ENCODE measurements at regions not wholly inside any gene's neighbourhood (a gene's known extent, or its start where the extent isn't known, plus 50 kb on each side); places are given as distances from the start of the nearest gene placed in this dataset.

DNA sequence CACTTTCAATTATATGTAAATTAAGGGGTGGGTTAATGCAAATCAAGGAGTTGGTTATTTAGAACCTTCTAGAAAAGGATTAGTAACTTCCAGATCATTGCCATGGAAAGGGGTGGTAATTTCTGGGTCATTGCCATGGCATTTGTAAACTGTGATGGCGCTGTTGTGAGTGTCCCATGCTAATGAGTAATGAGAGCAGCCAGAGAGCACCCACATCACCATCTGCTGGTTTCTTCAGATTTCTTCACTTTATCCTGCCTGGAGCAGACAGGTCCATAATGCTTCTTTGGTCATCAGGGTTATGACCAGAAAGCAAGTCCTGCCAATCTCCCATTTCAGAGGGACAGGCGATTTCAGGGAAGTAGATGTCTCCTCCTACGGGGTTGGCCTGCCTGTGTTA is 311.3 kb upstream of the CNR1 start:
- TF ChIP-seq, protein P1, sequence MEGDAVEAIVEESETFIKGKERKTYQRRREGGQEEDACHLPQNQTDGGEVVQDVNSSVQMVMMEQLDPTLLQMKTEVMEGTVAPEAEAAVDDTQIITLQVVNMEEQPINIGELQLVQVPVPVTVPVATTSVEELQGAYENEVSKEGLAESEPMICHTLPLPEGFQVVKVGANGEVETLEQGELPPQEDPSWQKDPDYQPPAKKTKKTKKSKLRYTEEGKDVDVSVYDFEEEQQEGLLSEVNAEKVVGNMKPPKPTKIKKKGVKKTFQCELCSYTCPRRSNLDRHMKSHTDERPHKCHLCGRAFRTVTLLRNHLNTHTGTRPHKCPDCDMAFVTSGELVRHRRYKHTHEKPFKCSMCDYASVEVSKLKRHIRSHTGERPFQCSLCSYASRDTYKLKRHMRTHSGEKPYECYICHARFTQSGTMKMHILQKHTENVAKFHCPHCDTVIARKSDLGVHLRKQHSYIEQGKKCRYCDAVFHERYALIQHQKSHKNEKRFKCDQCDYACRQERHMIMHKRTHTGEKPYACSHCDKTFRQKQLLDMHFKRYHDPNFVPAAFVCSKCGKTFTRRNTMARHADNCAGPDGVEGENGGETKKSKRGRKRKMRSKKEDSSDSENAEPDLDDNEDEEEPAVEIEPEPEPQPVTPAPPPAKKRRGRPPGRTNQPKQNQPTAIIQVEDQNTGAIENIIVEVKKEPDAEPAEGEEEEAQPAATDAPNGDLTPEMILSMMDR (IDR thresholded peaks at IDR 0.05) = no peak
- TF ChIP-seq POLR2A (IDR thresholded peaks at IDR 0.05) = no peak
